Liver (tissue), 3 donors: ENCODE measurements at regions not wholly inside any gene's neighbourhood (a gene's known extent, or its start where the extent isn't known, plus 50 kb on each side); places are given as distances from the start of the nearest gene placed in this dataset.

ENCODE experiments used
- EGR1 ChIP-seq, 2 donors: IDR thresholded peaks; 2 replicates each; pipeline ENCODE4 v1.6.1; 2016 to 2018; ENCODE audit warnings: antibody characterized with exemption in 2 of 2, low read depth in 2 of 2
- HNF4A ChIP-seq, 2 donors: conservative IDR thresholded peaks; 2 replicates each; pipeline ENCODE4 v1.6.1; 2016; ENCODE audit warnings: antibody characterized with exemption in 2 of 2, mild to moderate bottlenecking in 2 of 2
- JUND ChIP-seq, 2 donors: IDR thresholded peaks; 2 replicates each; pipeline ENCODE4 v1.6.1; 2016; ENCODE audit warnings: antibody characterized with exemption in 2 of 2
- RXRA ChIP-seq, 2 donors: IDR thresholded peaks; 2 replicates each; pipeline ENCODE4 v1.6.1; 2017 to 2018; ENCODE audit warnings: antibody characterized with exemption in 2 of 2, mild to moderate bottlenecking in 1 of 2
- SP1 ChIP-seq: IDR thresholded peaks from 2 replicates; pipeline ENCODE4 v1.6.1; 2018; ENCODE audit warnings: antibody characterized with exemption, mild to moderate bottlenecking
- TAF1 ChIP-seq: conservative IDR thresholded peaks from 2 replicates; pipeline ENCODE4 v1.6.1; 2016; ENCODE audit warnings: antibody characterized with exemption, mild to moderate bottlenecking
- TF ChIP-seq, protein P1 (sequence below): IDR thresholded peaks from 2 replicates; pipeline ENCODE4 v1.6.1; 2016; ENCODE audit warnings: antibody characterized with exemption
- TF ChIP-seq, protein P2 (sequence below): fragments of 150-350 bp; IDR thresholded peaks from 2 replicates; pipeline ENCODE4 v1.5.1; 2017; ENCODE audit warnings: improper control_type of control experiment, low read depth, low read length; ENCODE audit not compliant: missing input control
- TF ChIP-seq, protein P3 (sequence below): IDR thresholded peaks from 2 replicates; pipeline ENCODE4 v1.6.1; 2016; ENCODE audit warnings: antibody characterized with exemption, mild to moderate bottlenecking
- TF ChIP-seq, protein P4 (sequence below): IDR thresholded peaks from 2 replicates; pipeline ENCODE4 v1.6.1; 2016; ENCODE audit warnings: antibody characterized with exemption
- donor health status: healthy.
- donor health status: healthy.

DNA sequence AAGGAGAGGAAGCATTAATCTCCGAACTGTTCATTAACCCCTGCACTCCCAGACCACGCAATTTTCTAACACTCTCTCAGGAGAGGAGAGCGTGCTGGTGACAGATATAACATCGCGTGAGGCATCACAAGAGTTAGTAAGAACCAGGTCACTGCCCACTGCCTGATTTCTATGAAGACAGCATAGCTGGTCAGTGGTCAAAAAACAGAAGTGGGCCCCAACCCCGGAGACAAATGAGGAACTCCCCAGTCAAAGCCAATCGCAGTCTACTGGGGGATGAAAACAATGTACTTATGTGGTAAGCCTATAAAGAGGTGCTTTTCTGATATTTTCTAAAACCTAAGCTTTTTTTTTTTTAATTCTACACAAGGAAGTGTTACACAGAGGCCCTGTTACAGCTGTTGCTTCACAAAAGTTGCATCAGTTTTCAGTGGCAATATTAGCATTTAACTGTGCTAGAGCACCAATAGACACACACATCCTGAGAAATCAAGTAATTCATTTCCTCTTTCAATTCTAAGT is 231.8 kb upstream of the IRF2BP2 start:
- TF ChIP-seq SP1 (peak; percentile 43), HNF4A (conservative IDR thresholded peaks at IDR 0.05) (peak in 1 of 2 donors; percentile 7), JUND (IDR thresholded peaks at IDR 0.05) (no peak), TAF1 (no peak), EGR1 (IDR thresholded peaks at IDR 0.05; ENCODE audit: low read depth in 2 of 2) (no peak), RXRA (IDR thresholded peaks at IDR 0.05) (peak; percentile 32 to 38)
- TF ChIP-seq, protein P1, sequence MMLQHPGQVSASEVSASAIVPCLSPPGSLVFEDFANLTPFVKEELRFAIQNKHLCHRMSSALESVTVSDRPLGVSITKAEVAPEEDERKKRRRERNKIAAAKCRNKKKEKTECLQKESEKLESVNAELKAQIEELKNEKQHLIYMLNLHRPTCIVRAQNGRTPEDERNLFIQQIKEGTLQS: peak; percentile 63
- TF ChIP-seq, protein P2, sequence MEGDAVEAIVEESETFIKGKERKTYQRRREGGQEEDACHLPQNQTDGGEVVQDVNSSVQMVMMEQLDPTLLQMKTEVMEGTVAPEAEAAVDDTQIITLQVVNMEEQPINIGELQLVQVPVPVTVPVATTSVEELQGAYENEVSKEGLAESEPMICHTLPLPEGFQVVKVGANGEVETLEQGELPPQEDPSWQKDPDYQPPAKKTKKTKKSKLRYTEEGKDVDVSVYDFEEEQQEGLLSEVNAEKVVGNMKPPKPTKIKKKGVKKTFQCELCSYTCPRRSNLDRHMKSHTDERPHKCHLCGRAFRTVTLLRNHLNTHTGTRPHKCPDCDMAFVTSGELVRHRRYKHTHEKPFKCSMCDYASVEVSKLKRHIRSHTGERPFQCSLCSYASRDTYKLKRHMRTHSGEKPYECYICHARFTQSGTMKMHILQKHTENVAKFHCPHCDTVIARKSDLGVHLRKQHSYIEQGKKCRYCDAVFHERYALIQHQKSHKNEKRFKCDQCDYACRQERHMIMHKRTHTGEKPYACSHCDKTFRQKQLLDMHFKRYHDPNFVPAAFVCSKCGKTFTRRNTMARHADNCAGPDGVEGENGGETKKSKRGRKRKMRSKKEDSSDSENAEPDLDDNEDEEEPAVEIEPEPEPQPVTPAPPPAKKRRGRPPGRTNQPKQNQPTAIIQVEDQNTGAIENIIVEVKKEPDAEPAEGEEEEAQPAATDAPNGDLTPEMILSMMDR: no peak
- TF ChIP-seq, protein P3, sequence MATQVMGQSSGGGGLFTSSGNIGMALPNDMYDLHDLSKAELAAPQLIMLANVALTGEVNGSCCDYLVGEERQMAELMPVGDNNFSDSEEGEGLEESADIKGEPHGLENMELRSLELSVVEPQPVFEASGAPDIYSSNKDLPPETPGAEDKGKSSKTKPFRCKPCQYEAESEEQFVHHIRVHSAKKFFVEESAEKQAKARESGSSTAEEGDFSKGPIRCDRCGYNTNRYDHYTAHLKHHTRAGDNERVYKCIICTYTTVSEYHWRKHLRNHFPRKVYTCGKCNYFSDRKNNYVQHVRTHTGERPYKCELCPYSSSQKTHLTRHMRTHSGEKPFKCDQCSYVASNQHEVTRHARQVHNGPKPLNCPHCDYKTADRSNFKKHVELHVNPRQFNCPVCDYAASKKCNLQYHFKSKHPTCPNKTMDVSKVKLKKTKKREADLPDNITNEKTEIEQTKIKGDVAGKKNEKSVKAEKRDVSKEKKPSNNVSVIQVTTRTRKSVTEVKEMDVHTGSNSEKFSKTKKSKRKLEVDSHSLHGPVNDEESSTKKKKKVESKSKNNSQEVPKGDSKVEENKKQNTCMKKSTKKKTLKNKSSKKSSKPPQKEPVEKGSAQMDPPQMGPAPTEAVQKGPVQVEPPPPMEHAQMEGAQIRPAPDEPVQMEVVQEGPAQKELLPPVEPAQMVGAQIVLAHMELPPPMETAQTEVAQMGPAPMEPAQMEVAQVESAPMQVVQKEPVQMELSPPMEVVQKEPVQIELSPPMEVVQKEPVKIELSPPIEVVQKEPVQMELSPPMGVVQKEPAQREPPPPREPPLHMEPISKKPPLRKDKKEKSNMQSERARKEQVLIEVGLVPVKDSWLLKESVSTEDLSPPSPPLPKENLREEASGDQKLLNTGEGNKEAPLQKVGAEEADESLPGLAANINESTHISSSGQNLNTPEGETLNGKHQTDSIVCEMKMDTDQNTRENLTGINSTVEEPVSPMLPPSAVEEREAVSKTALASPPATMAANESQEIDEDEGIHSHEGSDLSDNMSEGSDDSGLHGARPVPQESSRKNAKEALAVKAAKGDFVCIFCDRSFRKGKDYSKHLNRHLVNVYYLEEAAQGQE: no peak
- TF ChIP-seq, protein P4, sequence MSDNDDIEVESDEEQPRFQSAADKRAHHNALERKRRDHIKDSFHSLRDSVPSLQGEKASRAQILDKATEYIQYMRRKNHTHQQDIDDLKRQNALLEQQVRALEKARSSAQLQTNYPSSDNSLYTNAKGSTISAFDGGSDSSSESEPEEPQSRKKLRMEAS: no peak
